Activated naive CD8-positive, alpha-beta T cell treated with anti-CD3 and anti-CD28 coated beads, Interleukin-2, amount 50 U/mL, for 24 hours (primary cell): ENCODE measurements at regions not wholly inside any gene's neighbourhood (a gene's known extent, or its start where the extent isn't known, plus 50 kb on each side); places are given as distances from the start of the nearest gene placed in this dataset.
"Not testable (repeated sequence)": the region's sequence is repeated elsewhere in the genome, so short reads cannot be mapped to it uniquely, and the experiment has no call there.

ENCODE experiments used
- ATAC-seq: fragments of 150-1000 bp; cut with Tn5 transposase; one replicate; pipeline ENCODE4 v1.10.0; 2021
- DNase-seq: peaks from one replicate; pipeline ENCODE4 v3.0.0; 2021
- H3K27ac Mint-ChIP-seq: one replicate; pipeline ENCODE4 v1.8.0; 2021; ENCODE audit warnings: mild to moderate bottlenecking, mixed read lengths
- H3K27me3 Mint-ChIP-seq: one replicate; pipeline ENCODE4 v1.8.0; 2021; ENCODE audit warnings: mixed read lengths
- H3K36me3 Mint-ChIP-seq: one replicate; pipeline ENCODE4 v1.8.0; 2021; ENCODE audit warnings: low read depth, mixed read lengths
- H3K4me1 Mint-ChIP-seq: one replicate; pipeline ENCODE4 v1.8.0; 2021; ENCODE audit warnings: mixed read lengths
- H3K4me3 Mint-ChIP-seq: one replicate; pipeline ENCODE4 v1.8.0; 2021; ENCODE audit warnings: mild to moderate bottlenecking, moderate library complexity, mixed read lengths
- H3K9me3 Mint-ChIP-seq: one replicate; pipeline ENCODE4 v1.8.0; 2021; ENCODE audit warnings: mixed read lengths

DNA sequence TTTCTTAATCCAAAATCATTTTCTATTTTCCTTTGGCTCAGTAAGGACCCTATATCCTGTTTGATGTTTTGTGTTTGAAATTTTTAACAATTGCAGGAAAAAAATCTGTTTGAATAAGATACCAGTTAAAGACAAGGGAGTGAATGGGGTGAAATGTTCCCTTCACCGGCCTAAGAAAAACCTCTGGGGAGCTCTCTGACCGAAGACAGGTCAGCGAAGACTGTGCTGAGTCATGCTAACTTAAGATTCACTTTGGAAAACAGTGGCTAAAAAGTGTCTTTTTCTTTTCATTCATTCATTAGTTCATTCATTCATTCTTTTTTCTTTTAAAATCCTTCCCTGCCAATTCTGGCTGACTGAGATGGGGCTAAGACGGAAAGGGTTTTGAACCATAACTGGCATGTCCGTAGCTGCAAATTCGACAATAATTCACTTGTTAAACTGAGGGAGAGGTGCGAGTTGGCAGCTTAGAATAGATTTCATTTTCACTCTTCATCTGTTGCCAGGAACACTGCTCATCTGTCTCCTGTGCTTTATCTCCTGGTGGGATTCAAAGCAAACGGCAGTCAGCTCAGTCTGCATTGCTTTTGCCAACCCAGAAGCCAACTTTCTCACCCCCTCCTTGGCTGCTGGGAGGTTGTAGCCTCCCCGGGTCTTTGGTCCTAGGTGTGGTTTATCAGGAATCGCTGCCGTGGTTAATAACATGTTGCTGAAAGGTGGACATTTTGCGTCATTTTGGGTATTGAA is 434.0 kb upstream of the LARGE1 start:
- Mint-ChIP-seq H3K4me1 (no peaks in the 10 kb centered on the region), H3K27me3 (peaks cover 10% of the 10 kb centered on the region), H3K36me3 (no peaks in the 10 kb centered on the region), H3K27ac (no peak overlapping the region), H3K4me3 (no peak overlapping the region), H3K9me3 (no peaks in the 10 kb centered on the region)
- no peak for ATAC-seq
- no peak for DNase-seq

DNA sequence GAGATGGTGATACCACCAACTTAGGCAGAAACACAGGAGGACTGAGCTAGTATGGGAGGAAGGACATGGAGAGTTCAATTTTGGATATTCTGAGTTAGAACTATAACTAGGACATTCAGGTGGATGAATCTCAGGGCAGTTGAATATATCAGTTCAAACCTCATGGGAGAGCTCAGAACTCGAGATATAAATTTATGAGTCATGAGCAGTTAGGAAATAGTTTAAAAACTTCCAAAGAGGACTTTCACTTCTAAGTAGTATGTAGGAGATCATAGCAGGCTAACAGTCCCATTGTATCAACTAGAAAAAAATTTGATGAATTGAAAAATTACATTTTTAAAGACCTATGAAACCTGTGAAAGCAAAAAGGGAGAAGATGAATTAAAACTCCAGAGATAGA is 436.2 kb upstream of the LARGE1 start:
- Mint-ChIP-seq H3K9me3 (no peaks in the 10 kb centered on the region), H3K4me3 (no peak overlapping the region), H3K36me3 (no peaks in the 10 kb centered on the region), H3K27me3 (peaks cover 9% of the 10 kb centered on the region), H3K4me1 (no peaks in the 10 kb centered on the region), H3K27ac (no peak overlapping the region)
- DNase-seq (no peak), ATAC-seq (no peak)

DNA sequence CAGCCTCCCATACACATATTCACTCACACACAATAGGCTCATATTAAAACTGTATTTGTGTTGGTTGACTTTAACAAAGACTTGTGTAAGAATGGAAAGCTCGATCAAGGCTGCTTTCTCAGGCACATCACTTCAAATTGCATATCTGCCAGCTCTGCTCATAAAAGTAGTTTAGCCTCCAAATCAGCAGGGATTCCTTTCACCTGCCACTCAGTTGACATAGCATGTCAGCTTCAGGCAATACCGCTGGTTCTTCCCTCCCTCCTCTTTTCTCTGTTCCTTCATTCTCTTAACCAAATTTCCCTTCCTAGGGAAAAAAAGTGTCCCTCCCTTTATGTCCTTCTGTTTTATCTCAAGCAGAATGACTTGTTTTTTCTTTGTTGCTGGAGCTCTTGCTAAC is 450.4 kb upstream of the LARGE1 start:
- no peaks in the 10 kb centered on the region for H3K36me3 Mint-ChIP-seq
- H3K27ac Mint-ChIP-seq = no peak overlapping the region
- no peaks in the 10 kb centered on the region for H3K4me1 Mint-ChIP-seq
- DNase-seq (no peak), ATAC-seq (no peak)
- no peak overlapping the region for H3K4me3 Mint-ChIP-seq
- peaks cover 22% of the 10 kb centered on the region for H3K9me3 Mint-ChIP-seq
- no peaks in the 10 kb centered on the region for H3K27me3 Mint-ChIP-seq

DNA sequence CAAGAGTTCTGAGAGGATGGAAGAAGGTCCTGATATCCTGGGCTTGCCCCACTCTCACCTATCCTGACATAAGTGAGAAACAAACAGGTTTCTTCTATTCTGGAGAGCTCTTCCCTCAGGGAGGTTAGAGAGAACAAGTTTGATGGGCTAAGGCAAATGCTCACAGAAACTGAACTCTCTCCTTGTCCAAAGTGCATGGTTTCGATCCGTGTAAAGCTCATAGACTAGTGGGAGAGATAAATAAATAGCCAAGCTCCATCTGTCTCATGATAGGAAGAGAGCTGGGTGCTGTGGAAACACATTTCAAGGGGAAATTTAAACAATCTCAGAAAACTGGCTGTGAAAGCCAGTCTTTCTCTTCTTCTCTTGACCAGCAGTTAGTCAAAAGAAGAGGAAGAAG is 459.5 kb upstream of the LARGE1 start:
- H3K36me3 Mint-ChIP-seq = no peaks in the 10 kb centered on the region

GRCh38 chr22:34380532-34380931 is 460.3 kb upstream of the LARGE1 start:
- peaks cover 4% of the 10 kb centered on the region for H3K9me3 Mint-ChIP-seq

More for the DNA sequence above, 459.5 kb upstream of the LARGE1 start:
- H3K27ac Mint-ChIP-seq = no peak overlapping the region
- H3K9me3 Mint-ChIP-seq = peaks cover 4% of the 10 kb centered on the region
- no peak for DNase-seq
- H3K4me1 Mint-ChIP-seq = no peaks in the 10 kb centered on the region
- no peak for ATAC-seq
- no peak overlapping the region for H3K4me3 Mint-ChIP-seq
- no peaks in the 10 kb centered on the region for H3K27me3 Mint-ChIP-seq

DNA sequence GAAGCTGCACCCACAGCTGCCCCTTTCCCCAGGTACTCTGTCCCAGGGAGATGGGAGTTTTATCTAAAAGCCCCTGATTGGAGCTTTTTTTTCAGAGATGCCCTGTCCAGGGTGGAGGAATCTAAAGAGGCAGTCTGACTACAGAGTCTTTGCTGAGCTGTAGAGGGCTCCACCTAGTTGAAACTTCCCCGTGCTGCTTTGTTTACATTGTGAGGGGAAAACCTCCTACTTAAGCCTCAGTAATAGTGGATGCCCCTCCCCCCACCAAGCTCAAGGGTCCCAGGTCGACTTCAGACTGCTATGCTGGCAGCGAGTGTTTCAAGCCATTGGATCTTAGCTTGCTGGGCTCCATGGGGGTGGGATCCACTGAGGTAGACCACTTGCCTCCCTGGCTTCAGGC is 470.1 kb upstream of the LARGE1 start:
- Mint-ChIP-seq H3K36me3 (no peaks in the 10 kb centered on the region), H3K4me3 (no peak overlapping the region), H3K27ac (no peak overlapping the region), H3K4me1 (no peaks in the 10 kb centered on the region), H3K9me3 (peaks cover 23% of the 10 kb centered on the region), H3K27me3 (no peaks in the 10 kb centered on the region)
- no peak for DNase-seq
- no peak for ATAC-seq

More at GRCh38 chr22:34380532-34380931, 460.3 kb upstream of the LARGE1 start:
- no peak overlapping the region for H3K4me3 Mint-ChIP-seq
- ATAC-seq (no peak), DNase-seq (no peak)
- H3K27ac Mint-ChIP-seq = no peak overlapping the region
- no peaks in the 10 kb centered on the region for H3K4me1 Mint-ChIP-seq
- H3K36me3 Mint-ChIP-seq = no peaks in the 10 kb centered on the region
- H3K27me3 Mint-ChIP-seq = no peaks in the 10 kb centered on the region

GRCh38 chr22:34395370-34395769 is 475.1 kb upstream of the LARGE1 start:
- Mint-ChIP-seq H3K4me1 (no peaks in the 10 kb centered on the region), H3K4me3 (no peak overlapping the region), H3K9me3 (peaks cover 19% of the 10 kb centered on the region), H3K27ac (no peak overlapping the region), H3K27me3 (no peaks in the 10 kb centered on the region), H3K36me3 (no peaks in the 10 kb centered on the region)
- ATAC-seq (no peak), DNase-seq (no peak)

- Mint-ChIP-seq H3K9me3 (peaks cover 11% of the 10 kb centered on the region), H3K27ac (no peak overlapping the region), H3K4me3 (no peak overlapping the region), H3K27me3 (no peaks in the 10 kb centered on the region), H3K36me3 (no peaks in the 10 kb centered on the region), H3K4me1 (no peaks in the 10 kb centered on the region)
- no peak for DNase-seq
- ATAC-seq = no peak
Measured at GRCh38 chr22:34403667-34404066, 483.4 kb upstream of the LARGE1 start.

DNA sequence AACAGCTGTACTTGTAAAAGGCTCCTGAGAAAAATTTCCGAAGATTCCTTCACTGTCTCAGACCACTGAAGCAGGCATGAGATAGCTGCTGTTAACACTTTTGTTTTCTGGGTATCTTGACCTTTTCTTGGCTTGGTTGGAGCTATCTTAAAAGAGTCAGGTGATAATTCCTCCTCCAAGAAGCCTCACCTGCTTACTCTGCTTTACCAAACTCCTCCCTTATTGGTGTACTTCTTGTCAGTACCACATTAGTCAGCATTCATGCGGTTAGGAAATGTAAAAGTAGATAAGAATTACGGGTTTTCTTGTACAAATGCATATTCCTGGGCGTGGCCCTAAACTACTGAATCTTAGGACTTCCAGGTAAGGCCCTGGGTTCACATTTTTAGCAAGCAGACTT is 489.8 kb upstream of the LARGE1 start:
- Mint-ChIP-seq H3K9me3 (peaks cover 6% of the 10 kb centered on the region), H3K4me1 (no peaks in the 10 kb centered on the region), H3K27ac (no peak overlapping the region), H3K4me3 (no peak overlapping the region), H3K36me3 (no peaks in the 10 kb centered on the region), H3K27me3 (no peaks in the 10 kb centered on the region)
- no peak for DNase-seq
- no peak for ATAC-seq

DNA sequence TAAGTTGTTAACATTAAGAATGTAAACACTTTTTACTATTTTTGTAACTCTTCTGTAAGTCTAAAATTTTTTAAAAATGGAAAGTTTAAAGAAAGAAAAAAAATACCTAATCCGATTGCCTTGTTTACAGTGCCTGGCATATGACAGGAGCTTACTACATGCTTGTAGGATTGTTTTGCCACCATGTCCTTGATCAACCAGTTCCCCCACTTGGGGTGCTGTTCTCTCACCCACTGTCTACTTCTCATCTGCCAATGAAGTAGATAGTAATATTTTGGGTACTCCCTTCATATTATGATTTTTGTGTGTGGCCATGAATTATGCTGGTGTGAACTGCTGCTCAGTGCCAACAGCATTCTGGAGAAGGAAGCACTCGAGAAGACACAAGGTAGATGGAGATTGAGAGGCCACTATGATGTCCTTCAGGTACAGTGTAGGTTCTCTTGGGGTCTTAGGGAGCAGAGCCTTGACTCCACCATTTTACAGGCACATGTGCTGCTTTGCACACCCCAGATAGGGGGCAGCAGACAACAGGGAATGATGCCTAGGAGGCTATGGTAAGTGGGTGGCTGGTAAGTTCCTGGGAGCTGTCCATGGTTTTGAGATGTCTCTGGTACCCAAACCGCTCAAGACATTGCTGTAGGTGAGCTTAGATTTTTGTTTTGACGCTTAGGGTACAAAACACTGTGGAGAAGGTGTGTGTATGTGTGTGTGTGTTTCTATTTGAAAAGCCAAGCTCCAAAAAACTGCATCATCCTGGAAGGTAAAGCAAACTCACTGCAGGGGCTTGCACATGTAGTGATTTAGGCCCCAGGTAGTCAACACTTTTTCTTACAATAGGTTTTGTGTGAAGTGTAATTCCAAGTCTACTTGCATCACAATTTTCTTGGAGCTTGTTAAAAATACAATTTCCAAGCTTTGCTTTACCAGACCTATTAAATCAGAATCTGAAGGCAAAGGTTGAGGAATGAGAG is 494.5 kb upstream of the LARGE1 start:
- Mint-ChIP-seq H3K9me3 (peaks cover 12% of the 10 kb centered on the region), H3K4me1 (no peaks in the 10 kb centered on the region), H3K27me3 (no peaks in the 10 kb centered on the region), H3K4me3 (no peak overlapping the region), H3K27ac (no peak overlapping the region), H3K36me3 (no peaks in the 10 kb centered on the region)
- DNase-seq = peak; percentile 28
- no peak for ATAC-seq

DNA sequence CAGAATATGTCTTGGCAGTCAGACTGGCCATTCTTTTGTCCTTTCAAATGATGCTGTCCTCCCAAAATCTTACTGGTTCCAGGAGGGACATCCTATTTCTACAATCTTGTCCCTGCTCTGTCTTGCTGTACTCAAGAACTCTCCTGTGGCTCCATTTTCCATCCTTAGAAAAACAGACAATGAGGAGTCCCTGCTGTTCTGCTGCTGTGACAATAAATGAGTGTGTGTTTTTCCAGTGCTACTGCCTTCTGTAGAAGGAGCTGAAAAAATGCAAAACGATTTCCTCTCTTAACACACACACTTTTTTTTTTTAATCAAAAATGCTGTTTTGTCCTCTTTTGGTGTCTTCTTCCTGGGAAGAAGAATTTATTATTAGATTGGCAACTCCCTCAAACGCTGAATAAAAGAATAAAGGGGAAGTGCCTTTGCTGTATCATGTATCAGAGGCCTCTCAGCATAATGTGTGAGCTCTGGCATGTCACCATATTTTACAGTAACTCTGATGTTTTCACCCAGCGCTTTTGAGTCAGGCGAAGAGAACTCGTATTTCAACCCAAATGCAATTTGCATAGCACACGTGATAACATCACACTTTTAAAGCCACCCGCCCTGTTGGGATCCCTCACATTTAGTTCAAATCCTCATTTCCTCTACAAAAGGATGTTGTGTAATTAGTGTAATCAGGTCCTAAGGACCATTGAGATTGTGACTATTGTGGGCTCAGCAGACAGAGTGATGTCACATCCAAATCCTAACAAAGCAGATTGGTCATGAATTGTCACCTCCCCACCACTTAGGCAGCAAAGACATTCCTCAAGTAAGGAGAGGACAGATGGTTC is 496.0 kb upstream of the LARGE1 start:
- Mint-ChIP-seq H3K9me3 (peaks cover 12% of the 10 kb centered on the region), H3K4me1 (no peaks in the 10 kb centered on the region), H3K27ac (no peak overlapping the region), H3K4me3 (no peak overlapping the region), H3K36me3 (no peaks in the 10 kb centered on the region), H3K27me3 (no peaks in the 10 kb centered on the region)
- no peak for ATAC-seq
- DNase-seq = no peak

- H3K27me3 Mint-ChIP-seq, H3K36me3 Mint-ChIP-seq, DNase-seq, ATAC-seq, H3K4me1 Mint-ChIP-seq, H3K27ac Mint-ChIP-seq, H3K4me3 Mint-ChIP-seq: not testable (repeated sequence)
- peaks cover 14% of the 10 kb centered on the region for H3K9me3 Mint-ChIP-seq
Measured at GRCh38 chr22:34422948-34423347, 502.7 kb upstream of the LARGE1 start.

- ATAC-seq = no peak
Measured at GRCh38 chr22:34427436-34427835, 507.2 kb upstream of the LARGE1 start.

GRCh38 chr22:34427841-34428240 is 507.6 kb upstream of the LARGE1 start:
- Mint-ChIP-seq H3K9me3 (peaks cover 14% of the 10 kb centered on the region), H3K36me3 (no peaks in the 10 kb centered on the region), H3K4me1 (no peaks in the 10 kb centered on the region), H3K4me3 (no peak overlapping the region), H3K27ac (no peak overlapping the region), H3K27me3 (peaks cover 10% of the 10 kb centered on the region)
- DNase-seq (no peak), ATAC-seq (no peak)

More at GRCh38 chr22:34427436-34427835, 507.2 kb upstream of the LARGE1 start:
- peaks cover 14% of the 10 kb centered on the region for H3K9me3 Mint-ChIP-seq
- no peak overlapping the region for H3K27ac Mint-ChIP-seq
- H3K36me3 Mint-ChIP-seq = no peaks in the 10 kb centered on the region
- no peak for DNase-seq
- H3K27me3 Mint-ChIP-seq = peaks cover 10% of the 10 kb centered on the region
- H3K4me1 Mint-ChIP-seq = no peaks in the 10 kb centered on the region
- H3K4me3 Mint-ChIP-seq = no peak overlapping the region
